ENCODE measurements at regions not wholly inside any gene's neighbourhood (a gene's known extent, or its start where the extent isn't known, plus 50 kb on each side); places are given as distances from the start of the nearest gene placed in this dataset.

- no peak for TF ChIP-seq ZC3H10 (CRISPR knock-in tag; IDR thresholded peaks at IDR 0.05)
- no peak for TF ChIP-seq ESRRG (CRISPR knock-in tag; IDR thresholded peaks at IDR 0.05)
- TF ChIP-seq POU6F1 (CRISPR knock-in tag; IDR thresholded peaks at IDR 0.05; ENCODE audit: borderline replicate concordance, low read depth) = no peak
- TF ChIP-seq ZFP3 (CRISPR knock-in tag; IDR thresholded peaks at IDR 0.05) = no peak
- no peak for TF ChIP-seq CREB5 (CRISPR knock-in tag; IDR thresholded peaks at IDR 0.05; ENCODE audit: low read depth)
- no peak for TF ChIP-seq SNAI2 (CRISPR knock-in tag; IDR thresholded peaks at IDR 0.05)
- TF ChIP-seq PPARA (CRISPR knock-in tag; IDR thresholded peaks at IDR 0.05; ENCODE audit: borderline replicate concordance) = no peak
- no peak for TF ChIP-seq CSDC2 (CRISPR knock-in tag; IDR thresholded peaks at IDR 0.05)
- ATAC-seq = no peak
Measured at GRCh38 chr10:122749886-122750285, 50.2 kb upstream of the C10orf120 start.

All from SK-N-SH treated with all-trans-retinoic acid at 6 μM for 48 hours (cell line).